HG03354 (cell line): ENCODE measurements at regions not wholly inside any gene's neighbourhood (a gene's known extent, or its start where the extent isn't known, plus 50 kb on each side); places are given as distances from the start of the nearest gene placed in this dataset.
"Not testable (repeated sequence)": the region's sequence is repeated elsewhere in the genome, so short reads cannot be mapped to it uniquely, and the experiment has no call there.

Experiments
- ATAC-seq: cut with Tn5 transposase; IDR thresholded peaks from one replicate; pipeline ENCODE4 v1.9.1; 2021; ENCODE audit warnings: mild to moderate bottlenecking; ENCODE audit not compliant: unreplicated experiment, poor library complexity, severe bottlenecking

DNA sequence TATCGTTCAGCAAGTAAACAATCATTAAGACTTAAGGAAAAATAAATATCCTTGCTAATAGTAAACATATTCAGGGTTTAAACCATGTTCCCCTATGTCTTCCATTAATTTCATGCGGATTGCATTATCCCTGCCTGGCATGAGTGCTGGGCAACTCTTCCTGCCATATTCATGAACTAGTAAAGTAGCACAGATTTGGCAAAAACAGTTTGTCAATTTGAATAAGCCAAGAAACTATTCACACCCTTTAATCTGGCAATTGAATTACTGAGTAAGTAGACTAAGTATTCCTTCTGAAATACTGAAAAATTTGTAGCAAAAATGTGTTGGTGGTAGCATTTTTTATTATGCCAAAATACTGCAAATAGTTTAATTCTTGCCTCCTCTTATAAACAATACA is 512.0 kb downstream of the NLGN4X start:
- ATAC-seq, result no peak

DNA sequence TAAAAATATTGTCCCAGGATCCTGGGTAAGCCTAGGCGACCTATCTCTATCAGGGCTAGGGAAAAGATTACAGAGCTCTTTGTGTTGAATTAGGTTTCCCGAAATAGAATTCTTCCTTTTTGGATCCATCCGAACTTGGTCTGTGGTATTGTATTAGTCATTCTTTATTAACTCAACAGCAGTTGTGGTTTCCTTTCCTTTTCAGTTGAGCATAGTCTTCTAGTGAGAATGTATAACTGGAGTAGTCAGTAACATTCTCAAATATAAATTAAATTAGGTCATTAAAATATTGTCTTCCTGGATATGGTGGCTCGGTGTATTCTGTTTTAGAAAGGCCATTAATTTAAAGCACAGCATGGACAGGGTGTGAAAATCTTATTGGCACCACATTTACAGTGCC is 520.4 kb downstream of the NLGN4X start:
- ATAC-seq, result no peak

DNA sequence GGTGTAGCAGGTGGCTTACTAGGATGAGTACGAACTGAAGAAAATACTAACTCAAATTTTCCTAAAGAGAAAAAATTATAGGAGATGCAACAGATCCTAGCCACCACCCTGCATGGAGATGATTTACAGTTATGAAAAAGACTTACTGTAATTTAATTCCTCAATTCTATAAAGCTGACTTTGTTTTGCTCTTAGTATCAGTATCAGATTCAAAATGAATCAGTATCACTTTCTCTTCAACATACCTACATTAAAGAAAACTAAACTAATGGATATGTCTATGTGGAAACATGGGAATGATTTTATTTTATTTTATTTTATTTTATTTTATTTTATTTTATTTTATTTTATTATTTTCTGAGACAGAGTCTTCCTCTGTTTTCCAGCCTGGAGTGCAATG is 525.8 kb downstream of the NLGN4X start:
- ATAC-seq, result no peak

DNA sequence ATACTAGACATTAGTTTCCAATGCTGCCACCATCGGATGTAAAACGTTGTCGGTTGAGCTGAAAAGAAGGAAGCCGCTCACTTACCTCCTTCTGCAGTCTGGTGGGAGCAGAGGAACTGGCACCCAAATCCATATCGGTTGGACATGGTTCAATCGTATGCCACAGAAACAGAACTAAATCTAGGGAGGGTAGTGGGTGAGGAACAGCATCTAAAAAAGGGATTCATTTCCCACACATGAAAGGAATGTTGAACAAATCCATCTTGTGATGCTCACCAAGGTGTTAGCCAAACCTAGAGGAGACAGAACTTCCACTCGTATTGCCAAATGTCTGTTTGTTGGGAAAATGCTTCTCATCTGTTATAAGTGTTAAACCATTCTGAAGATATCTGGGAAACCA is 532.7 kb downstream of the NLGN4X start:
- no peak for ATAC-seq

DNA sequence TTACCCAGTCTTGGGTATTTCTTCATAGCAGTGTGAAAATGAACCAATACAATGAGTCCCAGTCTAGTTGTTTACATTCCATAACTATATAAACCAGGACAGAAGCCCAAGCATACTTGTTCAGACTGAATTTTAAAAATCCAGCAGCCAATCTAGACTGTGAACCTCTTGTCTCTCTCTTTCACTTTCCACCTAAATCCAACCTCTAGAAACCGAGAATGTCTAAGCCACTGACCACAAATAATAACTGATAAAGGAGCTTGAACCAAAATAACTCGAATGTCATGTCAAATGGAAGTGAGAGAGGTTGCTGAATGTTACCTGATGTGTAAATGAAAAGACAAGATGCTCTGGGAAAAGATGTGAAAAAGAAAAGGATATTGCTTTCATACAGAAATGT is 544.7 kb downstream of the NLGN4X start:
- ATAC-seq, result no peak

DNA sequence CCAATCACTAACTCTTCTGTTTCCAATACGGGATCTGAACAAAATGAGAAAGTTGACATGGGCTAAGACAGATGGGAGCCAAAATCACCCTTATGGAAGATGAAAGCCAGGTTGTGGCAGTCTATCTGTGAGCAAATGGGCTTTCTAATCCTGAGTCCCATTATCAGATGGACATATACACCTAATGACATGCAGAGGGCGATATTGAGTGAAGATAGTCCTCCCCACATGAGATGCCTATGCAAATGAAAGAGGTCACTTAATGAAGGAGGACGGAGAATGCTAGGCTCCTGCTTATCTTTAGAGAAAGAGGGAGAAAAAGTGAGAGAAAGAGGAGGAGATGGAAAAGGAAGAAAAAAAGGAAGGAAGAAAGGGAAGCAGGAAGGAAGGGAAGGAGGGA is 547.5 kb downstream of the NLGN4X start:
- no peak for ATAC-seq

DNA sequence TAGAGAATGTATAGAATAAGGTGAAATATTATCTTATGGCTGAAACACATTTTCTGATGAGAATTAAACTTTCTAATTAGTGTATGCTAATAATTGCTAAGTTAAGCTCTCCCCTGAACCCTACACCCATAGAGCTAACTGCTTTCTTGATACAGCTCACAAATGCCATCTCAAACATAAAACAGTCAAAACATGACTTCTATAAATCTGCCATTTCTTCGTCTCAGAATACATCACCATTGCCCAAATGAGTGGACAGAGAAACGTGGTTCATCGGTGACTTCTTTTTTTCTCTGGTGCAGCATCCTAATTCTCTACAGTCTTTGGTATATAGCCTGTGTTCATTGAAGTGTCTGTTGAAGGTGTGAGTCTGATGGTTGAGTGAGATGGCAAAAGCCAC is 554.6 kb downstream of the NLGN4X start:
- no peak for ATAC-seq

DNA sequence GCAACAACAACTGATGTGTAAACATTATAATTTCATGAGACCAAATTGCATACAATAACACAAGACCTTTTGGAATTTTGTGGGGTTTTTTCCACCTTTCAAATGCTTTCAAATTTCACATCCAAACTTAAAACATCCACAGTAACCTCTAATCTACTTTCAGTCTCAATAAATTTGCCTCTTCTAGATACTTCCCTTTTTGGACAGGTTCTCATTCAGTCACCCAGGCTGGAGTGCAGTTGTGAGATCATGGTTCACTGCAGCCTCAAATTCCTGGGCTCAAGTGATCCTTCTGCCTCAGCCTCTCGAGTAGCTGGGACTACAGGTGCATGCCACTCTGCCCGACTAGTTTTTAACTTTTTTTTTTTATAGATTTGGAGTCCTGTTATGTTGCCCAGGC is 556.6 kb downstream of the NLGN4X start:
- no peak for ATAC-seq

DNA sequence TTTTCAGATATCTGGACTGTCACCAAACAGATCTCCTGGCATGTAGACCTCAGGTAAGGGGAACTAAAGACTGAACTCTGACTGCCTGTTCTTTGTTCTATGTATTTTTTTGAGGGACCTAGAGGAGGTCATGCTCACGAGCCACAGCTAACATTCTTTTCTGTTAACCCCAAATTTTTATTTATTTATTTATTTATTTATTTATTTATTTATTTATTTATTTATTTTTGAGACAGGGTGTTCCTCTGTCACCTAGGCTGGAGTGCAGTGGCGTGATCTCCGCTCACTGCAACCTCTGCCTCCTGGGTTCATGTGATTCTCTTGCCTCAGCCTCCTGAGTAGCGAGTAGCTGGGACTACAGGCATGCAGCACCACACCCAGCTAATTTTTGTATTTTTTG is 562.0 kb downstream of the NLGN4X start:
- ATAC-seq, result not testable (repeated sequence)

DNA sequence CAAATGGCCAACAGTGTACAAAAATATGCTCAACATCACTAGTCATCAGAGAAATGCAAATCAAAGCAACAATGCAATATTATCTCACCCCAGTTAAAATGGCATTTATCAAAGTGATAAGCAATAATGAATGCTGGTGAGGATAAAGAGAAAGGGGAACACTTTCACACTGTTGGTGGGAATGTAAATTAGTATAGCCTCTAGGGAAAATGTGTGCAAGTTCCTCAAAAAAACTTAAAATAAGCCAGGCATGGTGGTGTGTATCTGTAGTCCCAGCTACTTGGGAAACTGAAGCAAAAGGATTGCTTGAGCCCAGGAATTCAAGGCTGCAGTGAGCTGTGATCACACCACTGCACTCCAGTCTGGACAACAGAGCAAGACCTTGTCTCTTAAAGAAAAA is 572.1 kb downstream of the NLGN4X start:
- no peak for ATAC-seq

DNA sequence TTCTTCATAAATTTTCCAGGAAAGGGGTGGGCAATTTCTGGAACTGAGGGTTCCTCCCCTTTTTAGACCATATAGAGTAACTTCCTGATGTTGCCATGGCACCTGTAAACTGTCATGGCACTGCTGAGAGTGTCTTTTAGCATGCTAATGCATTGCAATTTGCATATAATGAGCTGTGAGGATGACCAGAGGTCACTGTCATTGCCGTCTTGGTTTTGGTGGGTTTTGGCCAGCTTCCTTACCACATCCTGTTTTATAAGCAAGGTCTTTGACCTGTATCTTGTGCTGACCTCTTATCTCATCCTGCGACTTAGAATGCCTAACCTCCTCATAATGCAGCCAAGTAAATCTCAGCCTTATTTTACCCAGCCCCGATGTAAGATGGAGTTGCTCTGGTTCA is 577.8 kb downstream of the NLGN4X start:
- ATAC-seq, result no peak

DNA sequence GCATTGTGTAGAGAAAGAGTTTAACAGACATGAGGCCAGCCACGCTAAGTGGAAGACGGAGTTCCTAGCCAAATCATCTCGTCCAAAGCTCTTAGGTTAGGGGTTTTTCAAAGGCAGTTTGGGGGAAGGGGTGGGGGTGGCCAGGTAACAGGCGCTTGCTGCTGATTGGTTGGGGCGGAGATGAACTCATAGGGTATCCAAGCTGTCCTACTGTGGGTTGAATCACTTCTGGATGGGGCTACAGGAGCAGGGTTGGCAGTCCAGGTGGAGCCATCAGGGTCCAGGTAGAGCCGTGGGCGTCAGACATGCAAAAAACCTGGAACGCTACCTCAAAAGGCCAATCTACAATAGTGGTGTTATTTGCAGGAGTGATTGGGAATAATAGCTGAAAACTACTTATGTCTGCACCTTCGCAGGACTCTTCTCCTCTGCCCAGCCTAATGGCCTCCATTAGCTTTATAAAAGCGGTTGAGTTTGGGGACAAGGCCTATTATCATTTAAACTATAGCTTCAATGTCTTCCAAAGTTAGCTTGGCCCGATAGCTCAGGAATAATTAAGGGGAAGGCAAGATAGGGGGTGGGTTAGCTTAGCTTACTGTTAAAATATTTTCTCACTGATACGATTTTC is 579.6 kb downstream of the NLGN4X start:
- ATAC-seq, result no peak

DNA sequence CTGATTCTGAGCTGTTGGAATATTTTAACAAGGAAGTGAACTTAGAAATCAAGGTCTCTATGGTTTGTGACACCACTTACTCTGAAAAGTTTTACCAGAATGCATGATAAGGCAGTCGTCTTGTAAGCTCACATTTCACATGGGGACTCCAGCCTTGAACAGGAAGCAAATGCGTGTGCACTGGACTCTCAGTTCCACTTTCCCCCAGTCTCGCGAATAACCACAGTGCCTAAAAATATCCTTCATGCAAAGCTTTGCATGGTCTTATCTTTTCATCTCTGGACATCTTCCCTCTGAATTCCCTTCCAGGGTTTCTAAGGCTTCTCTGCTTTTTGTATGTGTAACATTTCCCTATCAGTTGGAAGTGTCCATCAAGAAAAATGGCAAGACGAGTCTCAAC is 581.8 kb downstream of the NLGN4X start:
- ATAC-seq, result peak; percentile 94

DNA sequence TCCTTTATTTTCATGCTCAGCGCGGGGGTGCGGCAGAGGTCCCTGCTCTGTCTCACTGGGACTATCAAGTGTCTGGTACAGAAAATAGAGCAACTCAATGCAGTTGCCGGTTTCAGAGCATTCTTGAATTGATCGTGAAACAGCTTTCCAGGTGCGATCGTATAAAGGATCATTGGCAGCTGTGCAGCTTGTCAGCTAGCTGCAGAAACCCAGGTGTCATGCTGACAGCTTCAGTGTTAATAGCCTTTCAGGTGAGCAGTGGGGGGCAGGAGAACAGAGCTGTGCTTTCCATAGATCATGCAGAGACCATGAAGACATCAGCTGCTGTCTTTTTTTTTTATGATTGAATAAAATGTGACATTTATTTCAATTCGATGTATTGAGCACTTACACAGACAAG is 583.9 kb downstream of the NLGN4X start:
- ATAC-seq, result no peak

DNA sequence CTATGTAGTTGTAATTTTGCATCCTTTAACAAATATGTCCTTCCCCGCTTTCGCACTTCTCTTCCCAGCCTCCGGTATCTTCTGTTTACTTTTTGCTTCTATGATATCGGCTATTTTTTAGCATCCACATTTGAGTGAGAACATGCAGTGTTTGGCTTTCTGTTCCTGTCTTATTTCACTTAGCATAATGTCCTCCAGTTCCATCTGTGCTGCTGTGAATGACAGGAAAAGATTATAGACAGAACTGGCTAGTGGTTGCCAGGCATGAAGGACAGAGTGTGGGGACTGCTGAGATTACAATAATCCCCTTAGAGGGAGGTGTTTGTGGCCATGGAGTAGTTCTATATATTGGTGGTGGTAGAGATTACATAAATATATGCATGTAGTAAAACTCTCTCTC is 588.6 kb downstream of the NLGN4X start:
- no peak for ATAC-seq

DNA sequence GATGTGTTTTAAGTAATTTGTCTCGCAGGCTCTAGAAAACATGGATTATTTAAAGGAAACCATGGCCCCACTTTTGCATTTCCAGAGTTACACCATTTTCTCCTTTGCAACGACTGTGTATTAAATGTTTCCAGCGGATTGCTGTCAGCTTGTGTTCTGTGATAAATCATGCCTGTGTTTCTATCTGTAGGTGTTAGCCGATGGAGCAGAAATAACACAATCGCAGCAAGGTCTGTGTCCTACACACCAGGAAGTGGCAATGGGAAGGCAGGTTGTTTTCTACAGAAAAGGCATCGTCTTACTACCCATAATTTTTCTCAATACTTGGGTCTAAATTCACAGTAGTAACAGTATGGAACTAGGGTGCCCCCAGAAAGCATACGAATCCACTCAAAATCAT is 590.1 kb downstream of the NLGN4X start:
- ATAC-seq, result no peak

DNA sequence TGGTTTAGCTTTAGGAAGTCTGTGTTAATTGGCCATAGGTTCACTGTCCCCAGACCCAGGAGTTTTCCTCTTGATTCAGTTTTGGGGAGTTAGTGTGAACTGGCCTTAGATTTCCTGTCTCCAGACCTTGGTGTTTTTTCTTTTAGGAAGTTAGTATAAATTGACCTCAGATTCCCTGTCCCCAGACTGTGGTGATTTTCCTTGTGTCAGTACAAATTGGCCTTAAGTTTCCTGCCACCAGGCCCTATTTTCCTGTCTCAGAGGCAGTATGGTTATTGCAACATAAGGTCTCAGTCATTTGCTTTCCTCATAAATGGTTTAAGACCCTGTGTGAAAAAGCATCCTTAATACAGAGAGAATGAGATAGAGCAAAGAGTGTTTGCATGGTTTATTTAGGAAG is 595.8 kb downstream of the NLGN4X start:
- no peak for ATAC-seq

DNA sequence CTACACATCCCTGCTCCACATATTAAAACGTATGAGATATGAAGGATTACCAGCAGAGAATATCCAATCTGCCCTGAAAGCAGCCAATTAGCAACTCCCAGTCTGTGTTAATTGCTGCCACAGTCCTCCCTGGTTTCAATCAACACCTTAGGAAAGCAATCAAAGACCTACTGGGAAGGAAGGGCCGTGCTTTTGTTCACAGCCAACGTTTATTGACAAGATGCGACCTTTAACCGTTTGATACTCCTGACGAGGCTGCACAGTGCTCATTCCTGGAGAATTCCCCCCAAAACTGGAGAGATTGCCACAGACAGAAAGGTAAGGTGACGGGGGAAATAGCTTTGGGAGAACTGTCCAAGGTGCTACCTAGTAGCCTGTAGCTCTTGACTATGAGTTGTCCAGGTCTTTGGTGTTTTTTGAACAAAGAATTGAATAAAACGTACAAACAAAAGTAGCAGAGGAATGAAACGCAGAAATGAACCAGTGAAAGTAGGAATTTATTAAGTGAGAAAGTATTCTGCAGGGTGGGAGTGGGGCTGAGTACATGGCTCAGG is 596.5 kb downstream of the NLGN4X start:
- no peak for ATAC-seq

DNA sequence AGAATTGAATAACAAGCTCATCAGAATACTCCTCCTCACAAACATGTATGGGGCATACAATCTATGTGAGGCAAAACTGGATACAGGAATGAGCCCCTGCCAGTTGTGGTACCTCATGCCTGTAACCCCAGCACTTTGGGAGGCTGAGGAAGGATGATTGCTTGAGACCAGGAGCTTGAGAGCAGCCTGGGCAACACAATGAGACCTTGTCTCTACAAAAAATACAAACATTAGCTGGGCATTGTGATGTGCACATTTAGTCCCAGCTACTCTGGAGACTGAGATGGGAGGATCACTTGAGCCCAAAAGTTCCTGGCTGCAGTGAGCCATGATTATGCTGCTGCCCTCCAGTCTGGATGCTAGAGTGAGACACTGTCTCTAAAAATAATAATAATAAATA is 611.0 kb downstream of the NLGN4X start:
- ATAC-seq, result no peak

DNA sequence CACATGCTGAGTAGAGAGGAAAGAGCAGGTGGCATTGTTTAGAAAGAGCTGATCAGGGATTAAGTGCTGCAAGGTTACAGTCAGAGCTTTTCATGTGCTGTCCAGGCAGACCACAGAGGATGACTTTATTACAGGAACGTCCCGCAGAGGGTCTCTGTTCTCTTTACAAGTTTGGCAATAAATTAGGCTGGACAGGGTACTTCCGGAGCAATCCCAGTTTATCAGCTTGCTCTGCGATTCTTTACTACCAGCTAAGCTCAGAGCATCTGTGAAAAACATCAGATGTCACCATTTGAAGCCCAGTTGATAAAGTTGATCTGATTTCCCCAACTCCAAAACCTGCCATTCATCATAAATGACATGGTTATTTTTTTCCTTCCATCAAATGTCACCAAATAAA is 633.1 kb downstream of the NLGN4X start:
- ATAC-seq, result no peak

DNA sequence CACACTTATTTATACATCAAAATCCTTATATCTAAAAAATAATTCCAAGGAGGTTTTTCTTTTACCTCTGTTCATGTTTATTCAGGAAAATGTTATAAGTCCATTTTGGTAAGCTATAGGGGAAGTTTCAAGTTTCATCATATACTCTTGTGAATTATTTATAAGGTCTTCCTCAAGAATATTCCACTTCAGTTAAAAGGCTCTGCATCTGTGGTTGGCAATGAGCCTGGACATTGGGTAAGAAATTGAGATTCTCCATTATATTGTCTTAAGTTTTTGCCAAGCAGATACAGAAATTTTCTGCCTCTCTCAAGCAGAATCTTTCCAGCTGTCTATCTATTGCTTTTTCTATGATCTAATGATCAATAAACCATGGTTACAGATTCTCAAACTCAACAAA is 641.9 kb downstream of the NLGN4X start:
- no peak for ATAC-seq

DNA sequence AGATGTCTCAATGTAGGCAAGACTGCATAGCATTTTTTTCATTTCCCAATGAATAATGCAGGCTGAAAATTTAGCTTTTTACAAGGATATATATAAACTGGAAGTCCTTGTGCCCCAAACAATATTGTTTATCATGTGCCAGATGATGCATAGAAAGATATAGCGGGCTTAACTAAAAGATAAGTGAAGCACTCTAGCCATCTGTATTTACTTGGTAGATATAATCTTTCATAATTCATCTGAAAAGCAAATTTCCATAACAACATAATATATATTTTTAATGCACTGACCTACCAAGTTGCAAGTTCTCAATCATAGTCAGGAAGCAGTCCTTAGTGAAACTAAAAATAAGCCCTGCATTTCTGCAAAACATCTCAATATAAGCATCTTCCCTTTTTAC is 653.3 kb downstream of the NLGN4X start:
- no peak for ATAC-seq
